ENCODE measurements at regions not wholly inside any gene's neighbourhood (a gene's known extent, or its start where the extent isn't known, plus 50 kb on each side); places are given as distances from the start of the nearest gene placed in this dataset.

- DNase-seq (ENCODE audit: low read depth): no peak
- H3K4me3 ChIP-seq (ENCODE audit: low read depth, low read length): no peak overlapping the region
- no peak for TF ChIP-seq CTCF (IDR thresholded peaks at IDR 0.05; ENCODE audit: low read depth, low read length, missing control alignments)
- in situ Hi-C loops (cut with HindIII; ENCODE audit: low sequenced_read_pairs): no loop called here
Observed at GRCh38 chr11:116535994-116536393, 236.8 kb downstream of the BUD13 start.

- DNase-seq (ENCODE audit: low read depth): no peak
- TF ChIP-seq CTCF (IDR thresholded peaks at IDR 0.05; ENCODE audit: low read depth, low read length, missing control alignments): no peak
- in situ Hi-C loops (cut with HindIII; ENCODE audit: low sequenced_read_pairs): no loop called here
- no peak overlapping the region for H3K4me3 ChIP-seq (ENCODE audit: low read depth, low read length)
Observed at GRCh38 chr11:116535120-116535519, 237.7 kb downstream of the BUD13 start.

GRCh38 chr11:116534270-116534975, 238.4 kb downstream of the BUD13 start:
- no peak for DNase-seq (ENCODE audit: low read depth)
- no peak overlapping the region for H3K4me3 ChIP-seq (ENCODE audit: low read depth, low read length)
- no peak for TF ChIP-seq CTCF (IDR thresholded peaks at IDR 0.05; ENCODE audit: low read depth, low read length, missing control alignments)
- in situ Hi-C loops (cut with HindIII; ENCODE audit: low sequenced_read_pairs): no loop called here

- no peak for DNase-seq (ENCODE audit: low read depth)
- H3K4me3 ChIP-seq (ENCODE audit: low read depth, low read length): no peak overlapping the region
- peak; percentile 7 for TF ChIP-seq CTCF (IDR thresholded peaks at IDR 0.05; ENCODE audit: low read depth, low read length, missing control alignments)
- in situ Hi-C loops (cut with HindIII; ENCODE audit: low sequenced_read_pairs): no loop called here
Observed at GRCh38 chr11:116533186-116533825, 239.5 kb downstream of the BUD13 start.

GRCh38 chr11:116532066-116532465, 240.7 kb downstream of the BUD13 start:
- no peak overlapping the region for H3K4me3 ChIP-seq (ENCODE audit: low read depth, low read length)
- TF ChIP-seq CTCF (IDR thresholded peaks at IDR 0.05; ENCODE audit: low read depth, low read length, missing control alignments): no peak
- in situ Hi-C loops (cut with HindIII; ENCODE audit: low sequenced_read_pairs): no loop called here
- no peak for DNase-seq (ENCODE audit: low read depth)

- no peak for DNase-seq (ENCODE audit: low read depth)
- no peak for TF ChIP-seq CTCF (IDR thresholded peaks at IDR 0.05; ENCODE audit: low read depth, low read length, missing control alignments)
- in situ Hi-C loops (cut with HindIII; ENCODE audit: low sequenced_read_pairs): no loop called here
- H3K4me3 ChIP-seq (ENCODE audit: low read depth, low read length): no peak overlapping the region
Observed at GRCh38 chr11:116530705-116531104, 242.1 kb downstream of the BUD13 start.
